Astrocyte of the cerebellum (primary cell): ENCODE measurements at regions not wholly inside any gene's neighbourhood (a gene's known extent, or its start where the extent isn't known, plus 50 kb on each side); places are given as distances from the start of the nearest gene placed in this dataset.

ENCODE experiments used
- DNase-seq: peaks from one replicate; pipeline ENCODE4 v3.0.0-alpha.2; 2011; ENCODE audit warnings: low read depth
- H3K4me3 ChIP-seq: 2 replicates; pipeline ENCODE4 v1.5.1; 2011; ENCODE audit warnings: mild to moderate bottlenecking, low read depth, low read length, moderate library complexity
- CTCF ChIP-seq: IDR thresholded peaks from 2 replicates; pipeline ENCODE4 v1.5.1; 2012; ENCODE audit warnings: low read length, low read depth, moderate library complexity, mild to moderate bottlenecking; ENCODE audit errors: missing control alignments
- in situ Hi-C: cut with HindIII; loops from 2 replicates; pipeline ENCODE4 v1.10.0; 2017; ENCODE audit warnings: low sequenced_read_pairs

GRCh38 chr5:18944771-18945170, 1043.2 kb downstream of the CDH18 start:
- no peak for DNase-seq
- in situ Hi-C loops: no loop called here
- H3K4me3 ChIP-seq: no peak overlapping the region
- TF ChIP-seq CTCF: no peak

GRCh38 chr5:18954239-18954638, 1033.8 kb downstream of the CDH18 start:
- DNase-seq: no peak
- no peak for TF ChIP-seq CTCF
- no peak overlapping the region for H3K4me3 ChIP-seq
- in situ Hi-C loops: no loop called here

GRCh38 chr5:18959535-18959934, 1028.5 kb downstream of the CDH18 start:
- TF ChIP-seq CTCF: no peak
- DNase-seq: no peak
- no peak overlapping the region for H3K4me3 ChIP-seq
- in situ Hi-C loops: no loop called here

GRCh38 chr5:18961234-18961633, 1026.8 kb downstream of the CDH18 start:
- H3K4me3 ChIP-seq: no peak overlapping the region
- in situ Hi-C loops: no loop called here
- TF ChIP-seq CTCF: no peak
- DNase-seq: no peak

- DNase-seq: no peak
- H3K4me3 ChIP-seq: no peak overlapping the region
- in situ Hi-C loops: no loop called here
- TF ChIP-seq CTCF: no peak
Measured at GRCh38 chr5:18965893-18966292, 1022.1 kb downstream of the CDH18 start.

GRCh38 chr5:18967637-18968036, 1020.4 kb downstream of the CDH18 start:
- in situ Hi-C loops: no loop called here
- TF ChIP-seq CTCF: no peak
- no peak overlapping the region for H3K4me3 ChIP-seq
- DNase-seq: no peak

- no peak for TF ChIP-seq CTCF
- in situ Hi-C loops: no loop called here
- H3K4me3 ChIP-seq: no peak overlapping the region
- DNase-seq: no peak
Measured at GRCh38 chr5:18968966-18969365, 1019.0 kb downstream of the CDH18 start.
